Endothelial cell of umbilical vein (primary cell): ENCODE measurements at regions not wholly inside any gene's neighbourhood (a gene's known extent, or its start where the extent isn't known, plus 50 kb on each side); places are given as distances from the start of the nearest gene placed in this dataset.

Experiments
- BruUV-seq: library from RNA; stranded (reverse); fragments of 400-500 nt; replicated peaks from 2 replicates; lab custom pipeline; 2021; lab: Mats Ljungman, UMichigan
- CTCF ChIA-PET: fragments of 300-600, 350-600 bp; sonication (Branson Sonifier 250); formaldehyde crosslinking; loops from one replicate; lab custom pipeline; 2021; ENCODE audit warnings: antibody characterized with exemption, inconsistent platforms; lab: Charles Lee
- POLR2A ChIA-PET: fragments of 300-600, 350-600 bp; sonication (Branson Sonifier 250); formaldehyde crosslinking; loops from one replicate; lab custom pipeline; 2021; ENCODE audit warnings: antibody characterized with exemption, inconsistent platforms; lab: Charles Lee
- DNase-seq: peaks from one replicate; pipeline ENCODE4 v3.0.0-alpha.2; 2011; ENCODE audit warnings: low read depth, low spot score
- FAIRE-seq: peaks from 2 replicates; lab custom pipeline; 2011; peaks lifted over from hg19 to GRCh38; lab: Jason Lieb, UNC
- H2AFZ ChIP-seq: 2 replicates; pipeline ENCODE4 v1.6.0; 2012; ENCODE audit warnings: low read depth, low read length, control low read depth, inconsistent platforms
- H3K27ac ChIP-seq: 2 replicates; pipeline ENCODE4 v1.5.1; 2011; ENCODE audit warnings: low read depth, mild to moderate bottlenecking, control low read depth, low read length, moderate library complexity; ENCODE audit not compliant: insufficient read depth
- H3K27me3 ChIP-seq, 2 experiments: 2 replicates each; pipeline versions ENCODE4 v1.6.0 to v1.6.1; 2011; ENCODE audit warnings: low read length in 2 of 2, mixed read lengths in 1 of 2; ENCODE audit not compliant: control insufficient read depth in 2 of 2, insufficient read depth in 2 of 2
- H3K36me3 ChIP-seq, 2 experiments: 2 replicates in 1 of 2; 3 replicates in 1 of 2; pipeline ENCODE4 v1.5.1; 2011; ENCODE audit warnings: low read length in 2 of 2, mild to moderate bottlenecking in 1 of 2, moderate library complexity in 1 of 2; ENCODE audit not compliant: control insufficient read depth in 2 of 2, insufficient read depth in 2 of 2; ENCODE audit errors: extremely low read depth in 1 of 2
- H3K4me1 ChIP-seq: 3 replicates; pipeline ENCODE4 v1.5.1; 2011; ENCODE audit warnings: mild to moderate bottlenecking, low read length; ENCODE audit not compliant: control insufficient read depth, insufficient read depth; ENCODE audit errors: extremely low read depth
- H3K4me2 ChIP-seq: 2 replicates; pipeline ENCODE4 v1.6.1; 2011; ENCODE audit warnings: low read length, control low read depth, mixed read lengths; ENCODE audit not compliant: insufficient read depth
- H3K4me3 ChIP-seq, 3 experiments: fragments of 200-600 bp in 1 of 3; sonication (generic), shearing (Covaris generic) in 1 of 3; replicated peaks in 1 of 3; 2 replicates each; pipeline ENCODE4 v1.5.1; 2011 to 2016; ENCODE audit warnings: control low read depth in 3 of 3, low read length in 3 of 3, mild to moderate bottlenecking in 2 of 3, inconsistent platforms in 1 of 3, low read depth in 1 of 3, moderate library complexity in 1 of 3; ENCODE audit not compliant: insufficient read depth in 1 of 3
- H3K79me2 ChIP-seq: 2 replicates; pipeline ENCODE4 v1.6.0; 2012; ENCODE audit warnings: low read length, inconsistent platforms; ENCODE audit not compliant: control insufficient read depth, insufficient read depth
- H3K9ac ChIP-seq: replicated peaks from 2 replicates; pipeline ENCODE3; 2011; ENCODE audit warnings: low read length, control low read depth; ENCODE audit not compliant: insufficient read depth; ENCODE audit errors: extremely low read depth
- H3K9me1 ChIP-seq: replicated peaks from 3 replicates; pipeline ENCODE4 v1.6.0; 2011; ENCODE audit warnings: mild to moderate bottlenecking, low read length; ENCODE audit not compliant: control insufficient read depth, insufficient read depth; ENCODE audit errors: extremely low read depth
- H3K9me3 ChIP-seq: replicated peaks from 2 replicates; pipeline ENCODE4 v1.5.1; 2012; ENCODE audit warnings: low read length, inconsistent platforms; ENCODE audit not compliant: control insufficient read depth, insufficient read depth
- H4K20me1 ChIP-seq: replicated peaks from 2 replicates; pipeline ENCODE3; 2011; ENCODE audit warnings: mild to moderate bottlenecking, low read length; ENCODE audit not compliant: control insufficient read depth, insufficient read depth; ENCODE audit errors: extremely low read depth
- CTCF ChIP-seq, 2 donors: IDR thresholded peaks; 1 replicate in 1 of 2; 2 replicates in 1 of 2; pipeline ENCODE4 v1.5.1; 2011; ENCODE audit warnings: low read length in 2 of 2, mild to moderate bottlenecking in 2 of 2, moderate library complexity in 2 of 2, control low read depth in 1 of 2, inconsistent platforms in 1 of 2, low read depth in 1 of 2; ENCODE audit not compliant: insufficient read depth in 1 of 2; ENCODE audit errors: extremely low read depth in 1 of 2
- EZH2 ChIP-seq: IDR thresholded peaks from 2 replicates; pipeline ENCODE4 v1.6.1; 2012; ENCODE audit warnings: borderline replicate concordance, low read depth, mild to moderate bottlenecking, moderate library complexity, low read length, inconsistent platforms; ENCODE audit not compliant: severe bottlenecking
- GATA2 ChIP-seq: IDR thresholded peaks from 2 replicates; pipeline ENCODE4 v1.7.0; 2011; ENCODE audit warnings: low read depth, mild to moderate bottlenecking, moderate library complexity, mixed read lengths, low read length; ENCODE audit not compliant: insufficient read length, insufficient read depth
- MAX ChIP-seq: IDR thresholded peaks from 2 replicates; pipeline ENCODE4 v1.6.1; 2011; ENCODE audit not compliant: insufficient read depth, insufficient read length
- dilution Hi-C: fragments of 300-500 bp; cut with MboI; formaldehyde crosslinking; loops from one replicate; pipeline ENCODE4 v1.15.0; 2019; ENCODE audit warnings: low sequenced_read_pairs; ENCODE audit not compliant: extremely low pct_ligation_motif_present
- intact Hi-C: fragments of 100-400 bp; cut with micrococcal nuclease; formaldehyde crosslinking; loops from one replicate; pipeline ENCODE4 v1.10.0; 2022

DNA sequence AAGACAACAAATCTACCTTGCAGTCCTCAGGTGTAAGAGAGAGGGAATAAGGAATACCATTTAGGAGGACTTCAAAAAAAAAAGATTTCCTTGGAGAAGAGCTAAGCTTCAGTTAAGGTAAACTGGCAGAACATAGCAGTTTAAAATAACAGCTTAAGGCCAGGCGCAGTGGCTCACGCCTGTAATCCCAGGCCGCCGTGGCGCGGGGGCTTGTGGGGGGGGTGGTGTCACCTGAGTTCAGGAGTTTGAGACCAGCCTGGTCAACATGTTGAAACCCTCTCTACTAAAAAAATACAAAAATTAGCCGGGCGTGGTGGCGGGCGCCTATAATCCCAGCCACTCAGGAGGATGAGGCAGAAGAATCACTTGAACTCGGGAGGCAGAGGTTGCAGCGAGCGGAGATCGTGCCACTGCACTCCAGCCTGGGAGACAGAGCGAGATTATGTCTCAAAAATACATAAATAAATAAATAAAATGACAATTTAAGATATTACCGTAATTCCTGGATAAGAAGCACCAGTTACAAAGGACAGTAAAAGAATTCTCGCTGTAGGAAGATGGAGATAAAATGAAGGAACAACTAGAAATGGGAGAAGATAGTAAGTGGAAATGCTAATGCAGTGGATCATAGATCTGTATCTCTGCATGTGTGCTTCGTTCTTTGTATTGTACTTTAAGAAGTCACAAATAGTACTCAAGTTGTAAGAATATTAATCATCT is 1140.2 kb downstream of the NCAM2 start:
- CTCF ChIA-PET, result no interaction called here
- no peak overlapping the region for H3K27ac ChIP-seq

More for the DNA sequence above, 1140.2 kb downstream of the NCAM2 start:
- no peak overlapping the region for H3K4me3 ChIP-seq
- no peak overlapping the region for H3K9ac ChIP-seq
- FAIRE-seq, result no peak
- H3K4me2 ChIP-seq, result no peak overlapping the region
- POLR2A ChIA-PET, result no interaction called here
- H3K9me1 ChIP-seq, result no peaks in the 10 kb centered on the region
- no peaks in the 10 kb centered on the region for H3K27me3 ChIP-seq
- no peaks in the 10 kb centered on the region for H4K20me1 ChIP-seq
- H3K79me2 ChIP-seq, result no peaks in the 10 kb centered on the region
- H2AFZ ChIP-seq, result no peak overlapping the region
- BruUV-seq, result no TSS peak
- dilution Hi-C loops, result no loop called here
- no peaks in the 10 kb centered on the region for H3K36me3 ChIP-seq
- intact Hi-C loops, result no loop called here
- no peak for DNase-seq
- TF ChIP-seq GATA2, result no peak
- no peak for TF ChIP-seq CTCF (IDR thresholded peaks at IDR 0.05; ENCODE audit: extremely low read depth in 1 of 2, insufficient read depth in 1 of 2, low read depth in 1 of 2, low read length in 2 of 2)
- TF ChIP-seq MAX, result no peak
- TF ChIP-seq EZH2, result no peak
- H3K9me3 ChIP-seq, result peaks cover 2% of the 10 kb centered on the region
- no peaks in the 10 kb centered on the region for H3K4me1 ChIP-seq
